ENCODE measurements at regions not wholly inside any gene's neighbourhood (a gene's known extent, or its start where the extent isn't known, plus 50 kb on each side); places are given as distances from the start of the nearest gene placed in this dataset.

DNA sequence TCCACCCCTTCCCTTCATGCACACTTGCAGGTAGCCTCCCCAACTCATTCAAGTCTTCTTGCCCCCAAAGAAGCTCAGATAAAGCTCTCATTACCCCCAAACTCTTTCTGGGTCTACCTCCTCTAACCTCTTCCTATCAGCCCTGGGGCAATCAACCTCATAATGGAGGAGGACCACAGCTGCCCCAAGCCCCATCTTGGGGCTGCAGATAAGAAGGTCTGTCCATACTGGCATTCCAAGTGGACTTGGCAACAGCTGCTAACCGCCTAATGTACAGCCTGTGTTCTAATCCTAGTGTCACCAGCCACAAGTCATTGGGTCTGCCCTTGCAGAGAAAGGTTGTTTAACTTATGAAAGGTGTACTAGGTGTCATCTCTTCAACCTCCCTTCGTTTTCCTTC is 107.4 kb upstream of the ADGRF1 start:
- CTCF ChIA-PET: no interaction called here
- no CpG with 5 or more reads among the region's 2 CpGs for WGBS (ENCODE audit: insufficient coverage)
- no peak for ATAC-seq (ENCODE audit: low read depth)

DNA sequence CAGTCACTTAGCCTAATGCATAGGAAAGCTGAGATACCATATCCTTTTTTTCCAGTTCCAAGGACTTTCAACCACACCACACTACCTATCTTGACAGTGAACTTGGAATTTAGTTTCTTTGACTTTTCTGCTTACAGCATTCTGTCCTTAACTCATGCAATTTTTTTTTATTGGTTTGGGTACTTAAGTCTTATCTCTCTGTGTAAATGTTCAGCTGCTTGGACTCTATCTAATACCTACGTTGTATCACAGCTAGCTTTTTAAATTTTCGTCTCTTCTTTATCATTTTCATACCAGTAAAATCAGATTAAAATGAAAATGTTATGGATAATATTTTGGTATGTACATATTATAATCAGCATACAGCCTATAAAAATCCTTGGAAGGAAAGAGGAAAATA is 106.9 kb upstream of the ADGRF1 start:
- DNase-seq: no peak
- H3K9me3 Mint-ChIP-seq (ENCODE audit: insufficient read depth): no peaks in the 10 kb centered on the region
- no peak for ATAC-seq (ENCODE audit: low read depth)
- no peak overlapping the region for H2AFZ ChIP-seq (ENCODE audit: insufficient read depth, low read depth, low read length, poor library complexity, severe bottlenecking)
- H3K79me2 ChIP-seq (ENCODE audit: control insufficient read depth, insufficient read depth, low read length): no peaks in the 10 kb centered on the region
- H3K27me3 ChIP-seq (replicated peaks in 1 of 4; ENCODE audit: control extremely low read depth in 1 of 4, control insufficient read depth in 3 of 4, insufficient read depth in 4 of 4, low read length in 3 of 4): no peaks in the 10 kb centered on the region
- H3K4me1 Mint-ChIP-seq: no peaks in the 10 kb centered on the region
- H3K4me3 ChIP-seq (ENCODE audit: control extremely low read depth in 1 of 5, extremely low read depth in 1 of 5, insufficient read depth in 1 of 5, low read depth in 2 of 5, low read length in 4 of 5): no peak overlapping the region
- H3K27ac ChIP-seq (ENCODE audit: low read length in 2 of 2): no peak overlapping the region
- no peaks in the 10 kb centered on the region for H4K20me1 ChIP-seq (ENCODE audit: control insufficient read depth, insufficient read depth, low read length, poor library complexity, severe bottlenecking)
- no peaks in the 10 kb centered on the region for H3K36me3 ChIP-seq (replicated peaks in 1 of 2; ENCODE audit: control extremely low read depth in 1 of 2, control insufficient read depth in 1 of 2, extremely low read depth in 1 of 2, insufficient read depth in 2 of 2, low read length in 1 of 2)
- no peak overlapping the region for H3K4me2 ChIP-seq (replicated peaks; ENCODE audit: low read depth, low read length, poor library complexity, severe bottlenecking)
- H3K4me1 ChIP-seq (ENCODE audit: control insufficient read depth in 2 of 2, insufficient read depth in 2 of 2, low read length in 2 of 2): no peaks in the 10 kb centered on the region
- no peak overlapping the region for H3K27ac Mint-ChIP-seq
- CTCF ChIA-PET: no interaction called here
- H3K9ac ChIP-seq (ENCODE audit: low read length): no peak overlapping the region
- TF ChIP-seq, protein P1, sequence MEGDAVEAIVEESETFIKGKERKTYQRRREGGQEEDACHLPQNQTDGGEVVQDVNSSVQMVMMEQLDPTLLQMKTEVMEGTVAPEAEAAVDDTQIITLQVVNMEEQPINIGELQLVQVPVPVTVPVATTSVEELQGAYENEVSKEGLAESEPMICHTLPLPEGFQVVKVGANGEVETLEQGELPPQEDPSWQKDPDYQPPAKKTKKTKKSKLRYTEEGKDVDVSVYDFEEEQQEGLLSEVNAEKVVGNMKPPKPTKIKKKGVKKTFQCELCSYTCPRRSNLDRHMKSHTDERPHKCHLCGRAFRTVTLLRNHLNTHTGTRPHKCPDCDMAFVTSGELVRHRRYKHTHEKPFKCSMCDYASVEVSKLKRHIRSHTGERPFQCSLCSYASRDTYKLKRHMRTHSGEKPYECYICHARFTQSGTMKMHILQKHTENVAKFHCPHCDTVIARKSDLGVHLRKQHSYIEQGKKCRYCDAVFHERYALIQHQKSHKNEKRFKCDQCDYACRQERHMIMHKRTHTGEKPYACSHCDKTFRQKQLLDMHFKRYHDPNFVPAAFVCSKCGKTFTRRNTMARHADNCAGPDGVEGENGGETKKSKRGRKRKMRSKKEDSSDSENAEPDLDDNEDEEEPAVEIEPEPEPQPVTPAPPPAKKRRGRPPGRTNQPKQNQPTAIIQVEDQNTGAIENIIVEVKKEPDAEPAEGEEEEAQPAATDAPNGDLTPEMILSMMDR (IDR thresholded peaks at IDR 0.05): no peak
- no peak for TF ChIP-seq EZH2 (IDR thresholded peaks at IDR 0.05; ENCODE audit: borderline replicate concordance, insufficient read depth, low read depth, low read length, poor library complexity, severe bottlenecking)
- H3K9me3 ChIP-seq (ENCODE audit: control extremely low read depth in 1 of 3, control insufficient read depth in 2 of 3, insufficient read depth in 1 of 3, low read length in 2 of 3): no peaks in the 10 kb centered on the region
- no CpG with 5 or more reads among the region's 2 CpGs for WGBS (ENCODE audit: insufficient coverage)
- H3K27me3 Mint-ChIP-seq: peaks cover 24% of the 10 kb centered on the region
- intact Hi-C loops (cut with micrococcal nuclease): no loop called here
- no peak overlapping the region for H3K4me3 Mint-ChIP-seq
- POLR2A ChIA-PET: no interaction called here

More for the DNA sequence above, 107.4 kb upstream of the ADGRF1 start:
- H3K36me3 ChIP-seq (replicated peaks in 1 of 2; ENCODE audit: control extremely low read depth in 1 of 2, control insufficient read depth in 1 of 2, extremely low read depth in 1 of 2, insufficient read depth in 2 of 2, low read length in 1 of 2): no peaks in the 10 kb centered on the region
- TF ChIP-seq, protein P1 (IDR thresholded peaks at IDR 0.05): no peak
- no peak for TF ChIP-seq EZH2 (IDR thresholded peaks at IDR 0.05; ENCODE audit: borderline replicate concordance, insufficient read depth, low read depth, low read length, poor library complexity, severe bottlenecking)
- intact Hi-C loops (cut with micrococcal nuclease): no loop called here
- no peaks in the 10 kb centered on the region for H3K79me2 ChIP-seq (ENCODE audit: control insufficient read depth, insufficient read depth, low read length)
- H3K9me3 ChIP-seq (ENCODE audit: control extremely low read depth in 1 of 3, control insufficient read depth in 2 of 3, insufficient read depth in 1 of 3, low read length in 2 of 3): no peaks in the 10 kb centered on the region
- Mint-ChIP-seq H3K9me3 (ENCODE audit: insufficient read depth) (no peaks in the 10 kb centered on the region), H3K4me1 (no peaks in the 10 kb centered on the region), H3K27me3 (peaks cover 24% of the 10 kb centered on the region), H3K27ac (no peak overlapping the region), H3K4me3 (no peak overlapping the region)
- H4K20me1 ChIP-seq (ENCODE audit: control insufficient read depth, insufficient read depth, low read length, poor library complexity, severe bottlenecking): no peaks in the 10 kb centered on the region
- H3K4me3 ChIP-seq (ENCODE audit: control extremely low read depth in 1 of 5, extremely low read depth in 1 of 5, insufficient read depth in 1 of 5, low read depth in 2 of 5, low read length in 4 of 5): no peak overlapping the region
- POLR2A ChIA-PET: no interaction called here
- H3K4me2 ChIP-seq (replicated peaks; ENCODE audit: low read depth, low read length, poor library complexity, severe bottlenecking): no peak overlapping the region
- H3K9ac ChIP-seq (ENCODE audit: low read length): no peak overlapping the region
- H2AFZ ChIP-seq (ENCODE audit: insufficient read depth, low read depth, low read length, poor library complexity, severe bottlenecking): no peak overlapping the region
- no peak for DNase-seq
- no peaks in the 10 kb centered on the region for H3K27me3 ChIP-seq (replicated peaks in 1 of 4; ENCODE audit: control extremely low read depth in 1 of 4, control insufficient read depth in 3 of 4, insufficient read depth in 4 of 4, low read length in 3 of 4)
- no peak overlapping the region for H3K27ac ChIP-seq (ENCODE audit: low read length in 2 of 2)
- H3K4me1 ChIP-seq (ENCODE audit: control insufficient read depth in 2 of 2, insufficient read depth in 2 of 2, low read length in 2 of 2): no peaks in the 10 kb centered on the region

Data from B cell (primary cell).